Neural cell (in vitro differentiated cells): ENCODE measurements at regions not wholly inside any gene's neighbourhood (a gene's known extent, or its start where the extent isn't known, plus 50 kb on each side); places are given as distances from the start of the nearest gene placed in this dataset.

Experiments
- H2AFZ ChIP-seq: fragments of 200-600, 300-800 bp; sonication (generic), shearing (Covaris generic); 2 replicates; pipeline ENCODE4 v1.6.0; 2014; ENCODE audit warnings: low read depth, mild to moderate bottlenecking, antibody characterized with exemption, low read length, moderate library complexity
- H3F3A ChIP-seq: fragments of 200-600 bp; shearing (Covaris generic); 2 replicates; pipeline ENCODE4 v1.6.1; 2016; ENCODE audit warnings: mild to moderate bottlenecking, moderate library complexity, mixed read lengths, antibody characterized with exemption, low read length; ENCODE audit not compliant: insufficient read depth, poor library complexity, severe bottlenecking
- H3K27ac ChIP-seq: fragments of 200-600, 300-800 bp; sonication (generic), shearing (Covaris generic); 2 replicates; pipeline ENCODE4 v1.5.1; 2014; ENCODE audit warnings: mild to moderate bottlenecking, low read length, moderate library complexity
- H3K27me3 ChIP-seq: fragments of 300-800, 200-600 bp; sonication (generic), shearing (Covaris generic); 2 replicates; pipeline ENCODE4 v1.6.0; 2014; ENCODE audit warnings: mild to moderate bottlenecking, low read depth, low read length, moderate library complexity; ENCODE audit not compliant: insufficient read depth
- H3K36me3 ChIP-seq: fragments of 300-800, 200-600 bp; sonication (generic), shearing (Covaris generic); 2 replicates; pipeline ENCODE4 v1.5.1; 2014; ENCODE audit warnings: mild to moderate bottlenecking, antibody characterized with exemption, low read length, moderate library complexity; ENCODE audit not compliant: insufficient read depth
- H3K4me2 ChIP-seq: fragments of 300-800, 200-600 bp; sonication (generic), shearing (Covaris generic); 2 replicates; pipeline ENCODE4 v1.6.0; 2014; ENCODE audit warnings: mild to moderate bottlenecking, low read length
- H3K4me3 ChIP-seq: fragments of 300-800, 200-600 bp; sonication (generic), shearing (Covaris generic); 2 replicates; pipeline ENCODE4 v1.5.1; 2014; ENCODE audit warnings: mild to moderate bottlenecking, low read length, moderate library complexity
- H3K79me2 ChIP-seq: fragments of 200-600 bp; shearing (Covaris generic); replicated peaks from 2 replicates; pipeline ENCODE4 v1.6.0; 2014; ENCODE audit warnings: mild to moderate bottlenecking, low read length, moderate library complexity; ENCODE audit not compliant: insufficient read depth
- H3K9ac ChIP-seq: fragments of 300-800, 200-600 bp; sonication (generic), shearing (Covaris generic); 2 replicates; pipeline ENCODE4 v1.6.1; 2016; ENCODE audit warnings: mild to moderate bottlenecking, low read length, mixed read lengths
- H3K9me2 ChIP-seq: fragments of 200-600 bp; shearing (Covaris generic); 2 replicates; pipeline ENCODE4 v1.6.1; 2016; ENCODE audit warnings: mild to moderate bottlenecking, low read length, mixed read lengths; ENCODE audit not compliant: insufficient read depth
- H3K9me3 ChIP-seq: fragments of 200-600, 300-800 bp; sonication (generic), shearing (Covaris generic); 2 replicates; pipeline ENCODE4 v1.6.1; 2016; ENCODE audit warnings: mild to moderate bottlenecking, mixed run types, low read length, moderate library complexity, mixed read lengths
- H4K20me1 ChIP-seq: fragments of 200-600 bp; shearing (Covaris generic); 2 replicates; pipeline ENCODE4 v1.6.1; 2016; ENCODE audit warnings: mild to moderate bottlenecking, mixed run types; ENCODE audit not compliant: insufficient read depth
- EP300 ChIP-seq: fragments of 450-650 bp; conservative IDR thresholded peaks from 2 replicates; pipeline ENCODE4 v1.6.1; 2014; ENCODE audit warnings: antibody characterized with exemption, mild to moderate bottlenecking, moderate library complexity; ENCODE audit not compliant: poor library complexity, severe bottlenecking
- EZH2 ChIP-seq: fragments of 200-600, 300-800 bp; shearing (Covaris generic), sonication (generic); IDR thresholded peaks from 2 replicates; pipeline ENCODE4 v1.6.1; 2014; ENCODE audit warnings: antibody characterized with exemption, low read length, borderline replicate concordance, mild to moderate bottlenecking; ENCODE audit not compliant: insufficient read depth, poor library complexity, severe bottlenecking
- MXI1 ChIP-seq: fragments of 450-650 bp; conservative IDR thresholded peaks from 2 replicates; pipeline ENCODE4 v1.6.1; 2014; ENCODE audit warnings: antibody characterized with exemption, mild to moderate bottlenecking; ENCODE audit not compliant: poor library complexity, severe bottlenecking
- POLR2AphosphoS5 ChIP-seq: IDR thresholded peaks from 2 replicates; pipeline ENCODE4 v1.6.1; 2012
- RAD21 ChIP-seq: fragments of 450-650 bp; conservative IDR thresholded peaks from 2 replicates; pipeline ENCODE4 v1.6.1; 2014; ENCODE audit warnings: antibody characterized with exemption, mild to moderate bottlenecking, moderate library complexity
- REST ChIP-seq: IDR thresholded peaks from 2 replicates; pipeline ENCODE4 v1.6.1; 2012; ENCODE audit warnings: borderline replicate concordance
- SMC3 ChIP-seq: fragments of 450-650 bp; conservative IDR thresholded peaks from 2 replicates; pipeline ENCODE4 v1.6.1; 2014; ENCODE audit warnings: antibody characterized with exemption, mild to moderate bottlenecking, moderate library complexity; ENCODE audit not compliant: poor library complexity
- TAF1 ChIP-seq: IDR thresholded peaks from 2 replicates; pipeline ENCODE4 v1.6.1; 2012; ENCODE audit warnings: low read depth
- TF ChIP-seq, protein P1 (sequence below): fragments of 450-650 bp; IDR thresholded peaks from 2 replicates; pipeline ENCODE4 v1.5.1; 2014; ENCODE audit warnings: antibody characterized with exemption, mild to moderate bottlenecking, moderate library complexity; ENCODE audit not compliant: poor library complexity, severe bottlenecking

DNA sequence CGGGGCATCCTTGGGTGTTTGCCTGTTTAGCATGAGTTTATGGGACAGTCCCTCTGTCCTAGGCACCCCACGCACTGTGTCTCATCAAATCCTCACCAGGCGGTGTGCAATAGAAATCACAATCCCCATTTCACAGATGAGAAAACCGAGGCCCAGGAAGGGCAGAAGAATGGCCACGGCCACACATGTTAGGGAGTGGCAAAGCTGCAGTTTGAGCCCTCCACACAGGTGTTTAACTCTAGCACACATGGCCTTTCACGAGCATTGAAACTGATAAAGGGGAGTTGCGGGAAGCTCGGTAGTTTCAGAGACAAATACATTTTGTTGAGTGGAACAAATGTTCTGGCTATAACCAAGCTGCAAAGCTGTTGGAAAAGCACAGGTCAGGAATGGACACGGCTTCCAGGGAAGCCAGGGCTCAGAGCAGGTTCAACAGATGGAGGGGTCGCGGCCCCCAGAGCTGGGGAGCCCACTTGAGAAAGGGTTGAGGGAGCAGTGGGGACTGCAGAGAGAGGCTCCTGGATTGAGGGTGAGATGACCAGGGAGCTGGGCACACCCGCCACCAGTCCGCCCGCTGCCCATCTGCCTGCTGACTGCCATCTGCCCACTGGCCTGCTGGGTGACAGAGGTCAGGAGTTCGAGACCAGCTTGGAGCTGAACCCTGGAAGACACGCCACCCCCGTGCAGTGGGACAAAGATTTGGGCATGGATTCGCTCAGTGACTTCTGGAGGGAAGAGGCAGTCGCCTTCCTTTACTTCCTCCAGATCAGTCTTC, 154.7 kb downstream of the URI1 start:
- Histone ChIP-seq H2AFZ (no peak overlapping the region), H3K9ac (no peak overlapping the region), H3K79me2 (no peaks in the 10 kb centered on the region), H4K20me1 (no peaks in the 10 kb centered on the region), H3K4me3 (no peak overlapping the region), H3K9me2 (no peaks in the 10 kb centered on the region), H3K4me2 (no peak overlapping the region), H3K27ac (no peak overlapping the region), H3F3A (no peaks in the 10 kb centered on the region), H3K36me3 (no peaks in the 10 kb centered on the region), H3K27me3 (no peaks in the 10 kb centered on the region), H3K9me3 (no peaks in the 10 kb centered on the region)
- TF ChIP-seq REST, result no peak
- TF ChIP-seq RAD21, result no peak
- no peak for TF ChIP-seq EP300
- TF ChIP-seq POLR2AphosphoS5, result no peak
- TF ChIP-seq MXI1, result no peak
- no peak for TF ChIP-seq SMC3
- no peak for TF ChIP-seq EZH2
- TF ChIP-seq, protein P1, sequence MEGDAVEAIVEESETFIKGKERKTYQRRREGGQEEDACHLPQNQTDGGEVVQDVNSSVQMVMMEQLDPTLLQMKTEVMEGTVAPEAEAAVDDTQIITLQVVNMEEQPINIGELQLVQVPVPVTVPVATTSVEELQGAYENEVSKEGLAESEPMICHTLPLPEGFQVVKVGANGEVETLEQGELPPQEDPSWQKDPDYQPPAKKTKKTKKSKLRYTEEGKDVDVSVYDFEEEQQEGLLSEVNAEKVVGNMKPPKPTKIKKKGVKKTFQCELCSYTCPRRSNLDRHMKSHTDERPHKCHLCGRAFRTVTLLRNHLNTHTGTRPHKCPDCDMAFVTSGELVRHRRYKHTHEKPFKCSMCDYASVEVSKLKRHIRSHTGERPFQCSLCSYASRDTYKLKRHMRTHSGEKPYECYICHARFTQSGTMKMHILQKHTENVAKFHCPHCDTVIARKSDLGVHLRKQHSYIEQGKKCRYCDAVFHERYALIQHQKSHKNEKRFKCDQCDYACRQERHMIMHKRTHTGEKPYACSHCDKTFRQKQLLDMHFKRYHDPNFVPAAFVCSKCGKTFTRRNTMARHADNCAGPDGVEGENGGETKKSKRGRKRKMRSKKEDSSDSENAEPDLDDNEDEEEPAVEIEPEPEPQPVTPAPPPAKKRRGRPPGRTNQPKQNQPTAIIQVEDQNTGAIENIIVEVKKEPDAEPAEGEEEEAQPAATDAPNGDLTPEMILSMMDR, result no peak
- TF ChIP-seq TAF1, result no peak

DNA sequence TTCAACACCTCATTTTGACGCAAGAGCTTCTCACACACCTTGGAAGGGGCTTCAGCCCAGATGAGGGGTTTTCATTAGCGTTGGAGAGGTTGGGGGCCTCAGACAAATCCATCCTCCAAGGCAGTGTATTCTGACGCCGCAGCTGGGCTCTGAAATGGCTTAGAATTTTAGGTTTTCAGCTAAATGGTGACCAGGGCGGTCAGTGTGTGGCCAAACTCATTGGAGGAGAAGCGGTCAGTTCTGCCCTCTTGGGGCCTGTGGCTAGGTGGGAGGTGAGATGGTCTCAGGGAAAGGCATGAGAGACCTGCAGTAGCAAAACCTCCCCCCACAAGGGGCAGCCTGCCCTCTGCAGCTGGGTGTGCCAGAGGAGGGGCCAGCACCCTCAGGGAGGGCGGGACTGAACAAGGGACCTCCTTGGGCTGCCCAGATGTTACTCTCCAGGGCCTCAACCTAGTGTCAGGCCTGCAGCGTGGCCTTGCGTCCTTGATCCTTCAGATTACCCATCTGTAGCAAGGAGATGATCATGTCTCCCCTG, 155.8 kb downstream of the URI1 start:
- Histone ChIP-seq H3F3A (no peaks in the 10 kb centered on the region), H4K20me1 (no peaks in the 10 kb centered on the region), H3K9ac (no peak overlapping the region), H3K9me2 (no peaks in the 10 kb centered on the region), H3K27me3 (no peaks in the 10 kb centered on the region), H3K79me2 (no peaks in the 10 kb centered on the region), H2AFZ (no peak overlapping the region), H3K36me3 (no peaks in the 10 kb centered on the region), H3K27ac (no peak overlapping the region), H3K4me3 (no peak overlapping the region), H3K4me2 (no peak overlapping the region), H3K9me3 (no peaks in the 10 kb centered on the region)
- TF ChIP-seq RAD21 (no peak), POLR2AphosphoS5 (no peak), SMC3 (no peak), REST (no peak), EP300 (no peak), TAF1 (no peak), EZH2 (no peak), MXI1 (no peak)
- TF ChIP-seq, protein P1, result no peak
